Epithelial cell of proximal tubule (primary cell): ENCODE measurements at regions not wholly inside any gene's neighbourhood (a gene's known extent, or its start where the extent isn't known, plus 50 kb on each side); places are given as distances from the start of the nearest gene placed in this dataset.

Experiments
- DNase-seq: peaks from one replicate; pipeline ENCODE4 v3.0.0-alpha.2; 2011; ENCODE audit warnings: low read depth
- H3K4me3 ChIP-seq: 2 replicates; pipeline ENCODE4 v1.5.1; 2011; ENCODE audit warnings: low read depth, mild to moderate bottlenecking, low read length
- CTCF ChIP-seq: conservative IDR thresholded peaks from 2 replicates; pipeline ENCODE4 v1.5.1; 2012; ENCODE audit warnings: low read depth, mild to moderate bottlenecking, low read length

GRCh38 chr17:77881545-77881944, 77.0 kb upstream of the TNRC6C start:
- H3K4me3 ChIP-seq, result no peak overlapping the region
- DNase-seq, result no peak
- TF ChIP-seq CTCF, result no peak

DNA sequence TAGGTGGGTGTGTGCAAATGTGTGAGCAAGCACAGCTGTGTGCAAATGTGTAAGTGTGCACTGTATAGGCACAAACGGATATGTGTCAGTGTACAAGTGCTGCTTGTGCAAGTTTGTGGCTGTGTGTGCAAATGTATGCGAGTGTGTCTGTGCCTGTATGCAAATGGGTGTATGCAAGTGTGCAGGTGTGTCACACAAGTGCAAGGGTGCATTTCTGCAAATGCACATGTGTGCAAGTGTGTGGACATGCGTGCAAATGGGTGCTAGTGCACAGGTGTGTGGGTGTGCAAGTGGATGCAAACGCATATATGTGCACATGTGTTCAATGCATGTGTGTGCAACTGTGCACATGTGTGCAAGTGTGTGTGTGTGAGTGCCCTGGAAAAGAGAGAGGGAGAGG, 76.5 kb upstream of the TNRC6C start:
- no peak overlapping the region for H3K4me3 ChIP-seq
- no peak for DNase-seq
- TF ChIP-seq CTCF, result no peak

- no peak for TF ChIP-seq CTCF
- DNase-seq, result no peak
- no peak overlapping the region for H3K4me3 ChIP-seq
These were observed 75.9 kb upstream of the TNRC6C start for GRCh38 chr17:77882481-77883212.

- no peak for DNase-seq
These were observed 75.3 kb upstream of the TNRC6C start for GRCh38 chr17:77883213-77883650.

DNA sequence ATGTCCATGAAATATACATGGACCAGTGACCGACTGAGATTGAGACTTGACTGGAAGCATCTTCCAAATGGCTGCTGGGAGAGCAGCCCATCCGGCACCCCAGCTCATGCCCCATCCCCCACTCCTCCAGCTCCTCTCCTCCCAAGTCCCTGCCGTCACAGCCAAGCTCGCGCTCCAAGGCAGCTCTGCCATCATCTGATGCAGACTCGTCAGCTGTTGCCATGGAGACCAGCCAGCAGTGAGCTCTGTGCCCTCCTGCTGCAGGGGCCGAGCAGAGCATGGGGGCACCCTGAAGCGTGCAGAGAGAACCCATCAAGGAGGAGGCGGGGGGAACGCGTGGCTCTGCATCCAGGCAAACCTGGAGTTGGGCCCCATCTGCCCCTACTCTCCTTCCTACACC, 74.5 kb upstream of the TNRC6C start:
- no peak overlapping the region for H3K4me3 ChIP-seq
- DNase-seq, result no peak

More at GRCh38 chr17:77883213-77883650, 75.3 kb upstream of the TNRC6C start:
- no peak for TF ChIP-seq CTCF
- H3K4me3 ChIP-seq, result no peak overlapping the region

DNA sequence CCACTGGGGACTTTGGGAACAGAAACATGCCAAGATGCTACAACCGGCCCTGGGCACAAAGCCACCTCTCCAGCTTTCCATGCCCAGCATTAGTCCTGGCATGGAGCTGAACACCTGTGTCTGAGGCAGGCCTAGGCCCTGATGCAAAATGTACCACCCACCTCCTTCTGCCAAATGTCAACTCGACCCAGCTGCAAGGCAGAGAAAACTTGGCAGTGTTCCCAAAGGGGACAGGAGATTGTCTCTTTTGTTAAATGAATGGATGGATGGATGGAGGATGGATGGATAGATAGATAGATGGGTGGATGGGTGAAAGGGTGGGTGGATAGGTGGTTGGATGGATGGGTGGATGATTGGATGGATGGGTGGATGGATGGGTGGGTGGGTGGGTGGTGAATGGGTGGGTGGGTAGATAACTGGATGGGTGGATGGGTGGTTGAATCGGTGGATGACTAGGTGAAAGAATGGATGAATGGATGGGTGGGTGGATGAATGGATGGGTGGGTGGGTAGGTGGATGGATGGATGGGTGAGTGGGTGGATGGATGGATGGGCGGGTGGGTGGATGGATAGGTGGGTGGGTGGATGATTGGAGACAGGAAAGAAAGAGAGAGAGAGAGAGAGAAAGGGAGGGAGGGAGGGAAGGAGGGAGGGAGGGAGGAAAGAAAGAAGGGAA, 73.4 kb upstream of the TNRC6C start:
- no peak for TF ChIP-seq CTCF
- DNase-seq, result no peak
- H3K4me3 ChIP-seq, result no peak overlapping the region

More for the DNA sequence above, 74.5 kb upstream of the TNRC6C start:
- TF ChIP-seq CTCF, result no peak
